Retinal pigment epithelial cell (primary cell): ENCODE measurements at regions not wholly inside any gene's neighbourhood (a gene's known extent, or its start where the extent isn't known, plus 50 kb on each side); places are given as distances from the start of the nearest gene placed in this dataset.

Source experiments
- DNase-seq: peaks from one replicate; pipeline ENCODE4 v3.0.0-alpha.2; 2010; ENCODE audit warnings: low read depth
- H3K4me3 ChIP-seq: 2 replicates; pipeline ENCODE4 v1.5.1; 2011; ENCODE audit warnings: mild to moderate bottlenecking, low read length, control low read depth, moderate library complexity
- TF ChIP-seq, protein P1 (sequence below): conservative IDR thresholded peaks from 2 replicates; pipeline ENCODE4 v1.5.1; 2011; ENCODE audit warnings: low read depth, low read length, control low read depth, inconsistent platforms

DNA sequence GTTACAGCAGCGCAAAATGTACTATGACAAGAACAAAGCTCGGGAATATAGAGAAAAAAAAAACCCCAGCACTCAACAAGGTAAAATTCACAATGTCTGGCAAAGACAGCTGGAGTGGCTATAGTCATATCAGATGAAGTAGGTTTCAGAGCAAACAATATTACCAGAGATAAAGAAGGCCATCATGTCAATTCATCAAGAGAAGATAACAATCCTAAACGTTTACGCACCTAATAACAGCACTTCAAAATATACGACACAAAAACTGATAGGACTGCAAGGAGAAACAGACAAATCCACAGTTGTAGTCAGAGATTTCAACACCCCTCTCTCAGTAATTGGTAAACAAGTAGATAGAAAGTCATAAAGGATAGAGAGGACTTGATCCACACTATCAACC lies 455.2 kb downstream of the PTPRU start:
- TF ChIP-seq, protein P1, sequence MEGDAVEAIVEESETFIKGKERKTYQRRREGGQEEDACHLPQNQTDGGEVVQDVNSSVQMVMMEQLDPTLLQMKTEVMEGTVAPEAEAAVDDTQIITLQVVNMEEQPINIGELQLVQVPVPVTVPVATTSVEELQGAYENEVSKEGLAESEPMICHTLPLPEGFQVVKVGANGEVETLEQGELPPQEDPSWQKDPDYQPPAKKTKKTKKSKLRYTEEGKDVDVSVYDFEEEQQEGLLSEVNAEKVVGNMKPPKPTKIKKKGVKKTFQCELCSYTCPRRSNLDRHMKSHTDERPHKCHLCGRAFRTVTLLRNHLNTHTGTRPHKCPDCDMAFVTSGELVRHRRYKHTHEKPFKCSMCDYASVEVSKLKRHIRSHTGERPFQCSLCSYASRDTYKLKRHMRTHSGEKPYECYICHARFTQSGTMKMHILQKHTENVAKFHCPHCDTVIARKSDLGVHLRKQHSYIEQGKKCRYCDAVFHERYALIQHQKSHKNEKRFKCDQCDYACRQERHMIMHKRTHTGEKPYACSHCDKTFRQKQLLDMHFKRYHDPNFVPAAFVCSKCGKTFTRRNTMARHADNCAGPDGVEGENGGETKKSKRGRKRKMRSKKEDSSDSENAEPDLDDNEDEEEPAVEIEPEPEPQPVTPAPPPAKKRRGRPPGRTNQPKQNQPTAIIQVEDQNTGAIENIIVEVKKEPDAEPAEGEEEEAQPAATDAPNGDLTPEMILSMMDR, result no peak

DNA sequence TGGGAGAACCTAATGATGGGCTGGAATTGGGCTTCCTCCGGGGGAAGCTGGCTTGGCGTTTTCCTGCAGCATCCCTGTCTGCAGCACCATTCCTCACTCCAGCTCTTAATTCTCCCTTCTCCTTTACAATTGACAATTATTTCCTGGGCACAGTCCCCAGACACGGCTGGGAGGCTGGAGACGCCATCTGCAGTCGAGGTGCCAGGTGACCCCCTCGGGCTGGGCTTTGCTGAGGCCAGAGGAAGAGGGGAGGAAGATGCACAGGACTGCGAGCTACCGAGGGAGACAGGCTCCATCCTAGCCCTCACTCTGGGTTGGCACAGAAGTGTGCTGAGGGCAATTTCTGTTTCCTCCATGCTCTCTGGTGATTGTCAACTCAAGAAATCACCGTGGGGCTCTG lies 453.8 kb downstream of the PTPRU start:
- no peak for DNase-seq
- no peak overlapping the region for H3K4me3 ChIP-seq
- TF ChIP-seq, protein P1, result no peak

More for the DNA sequence above, 455.2 kb downstream of the PTPRU start:
- DNase-seq, result no peak
- H3K4me3 ChIP-seq, result no peak overlapping the region

DNA sequence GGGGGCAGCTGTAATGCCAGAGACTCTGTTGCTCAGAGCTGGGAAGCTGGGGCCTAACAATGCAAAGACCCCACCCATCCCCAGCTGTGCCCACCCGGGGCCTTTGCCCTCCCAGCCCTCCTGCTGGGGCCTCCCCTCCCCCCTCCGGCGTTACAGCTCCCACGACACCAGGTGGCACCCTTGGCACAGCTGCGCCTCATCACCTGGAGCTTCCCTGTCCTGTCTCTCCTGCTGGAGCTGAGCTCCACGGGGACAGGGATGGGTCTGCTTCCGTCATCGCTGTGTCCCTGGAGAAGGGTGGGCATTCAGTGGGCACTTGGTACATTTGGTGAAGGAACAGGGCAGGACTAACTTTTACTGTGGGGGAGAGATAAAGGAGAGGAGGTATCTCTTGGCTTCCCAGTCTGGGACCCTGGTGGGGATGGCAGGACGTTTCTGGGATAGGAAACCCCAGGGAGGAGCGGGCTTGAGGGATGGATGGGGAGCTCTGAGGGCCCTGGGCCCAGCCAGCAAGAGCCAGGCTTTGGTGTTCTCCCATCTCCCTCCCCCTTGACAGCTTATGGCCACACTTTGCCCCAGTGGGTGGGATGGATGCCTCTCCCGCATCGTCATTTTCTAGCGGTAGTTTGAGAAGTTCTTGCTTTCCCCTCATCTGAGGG lies 453.2 kb downstream of the PTPRU start:
- H3K4me3 ChIP-seq, result no peak overlapping the region
- TF ChIP-seq, protein P1, result peak; percentile 6
- no peak for DNase-seq

DNA sequence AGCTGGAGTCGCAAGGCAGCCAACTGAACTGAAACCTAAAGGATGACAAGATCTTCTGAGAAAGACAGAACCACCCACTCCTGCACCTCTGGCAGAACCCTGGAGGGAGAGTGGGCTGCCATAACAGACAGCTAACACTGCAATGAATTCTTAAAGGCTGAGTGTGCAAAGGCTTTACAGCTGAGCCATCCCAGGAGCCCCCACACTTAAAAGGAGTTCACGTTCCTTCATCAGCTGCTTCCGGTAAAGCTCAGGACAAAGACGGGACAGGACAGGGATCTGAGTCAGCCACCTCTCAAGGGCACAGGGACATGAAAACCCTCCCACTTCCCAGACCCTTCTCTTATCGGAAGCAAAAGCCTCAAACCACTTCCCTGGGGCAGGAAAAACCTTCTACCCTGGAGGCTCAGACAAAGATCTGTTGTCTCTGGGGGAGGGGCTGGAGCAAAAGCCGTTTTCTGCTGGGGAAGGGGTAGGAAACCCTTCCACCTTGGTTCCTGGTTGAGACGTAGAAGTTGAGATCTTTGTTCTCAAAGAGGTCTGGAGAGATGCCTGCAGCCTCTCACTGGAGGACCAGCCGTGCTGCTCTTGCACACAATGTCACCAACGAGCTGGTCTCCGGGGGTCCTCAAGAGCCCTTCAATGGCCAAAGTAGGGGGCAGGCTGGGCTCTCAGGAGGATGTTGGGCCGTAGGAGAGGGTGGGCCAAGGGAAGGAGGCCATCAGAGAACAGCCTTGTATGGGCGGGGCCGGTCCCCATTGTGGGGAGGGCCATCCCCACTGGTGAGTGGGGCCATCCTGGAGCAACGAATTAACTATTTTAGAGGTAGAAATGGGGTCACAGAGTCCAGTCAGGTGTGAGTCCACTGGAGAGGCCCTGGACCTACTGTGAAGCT lies 452.4 kb downstream of the PTPRU start:
- H3K4me3 ChIP-seq, result no peak overlapping the region
- TF ChIP-seq, protein P1, result no peak
- no peak for DNase-seq

DNA sequence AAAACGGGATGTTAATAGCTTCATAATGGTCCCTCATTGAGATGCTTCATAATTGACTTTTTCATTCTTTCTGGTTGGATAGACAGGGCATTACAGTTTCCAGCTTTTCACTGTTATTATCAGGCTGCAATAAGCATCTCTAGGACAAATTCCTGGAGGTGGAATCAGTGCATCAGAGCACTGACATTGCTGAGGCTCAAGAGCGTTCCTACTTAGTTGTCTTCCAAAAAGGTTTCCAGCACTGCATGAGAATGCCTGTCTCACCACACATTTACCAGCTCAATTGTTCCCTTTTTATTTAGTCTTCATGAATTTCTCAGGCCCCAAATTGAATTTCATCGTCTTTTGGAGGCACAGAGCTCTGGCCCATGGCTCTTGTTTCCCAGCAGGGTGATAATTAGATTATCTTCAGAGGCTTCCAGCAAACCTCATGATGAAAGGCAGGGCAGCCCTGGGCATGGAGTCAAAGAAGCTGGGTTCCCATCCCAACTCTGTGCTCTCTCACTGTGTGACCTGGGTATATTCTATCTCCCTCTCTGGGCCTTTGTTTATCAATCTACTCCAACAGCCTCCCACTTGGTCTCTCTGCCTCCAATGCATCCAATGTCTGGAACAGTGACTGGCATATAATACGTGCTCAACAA lies 451.4 kb downstream of the PTPRU start:
- DNase-seq, result no peak
- TF ChIP-seq, protein P1, result no peak

DNA sequence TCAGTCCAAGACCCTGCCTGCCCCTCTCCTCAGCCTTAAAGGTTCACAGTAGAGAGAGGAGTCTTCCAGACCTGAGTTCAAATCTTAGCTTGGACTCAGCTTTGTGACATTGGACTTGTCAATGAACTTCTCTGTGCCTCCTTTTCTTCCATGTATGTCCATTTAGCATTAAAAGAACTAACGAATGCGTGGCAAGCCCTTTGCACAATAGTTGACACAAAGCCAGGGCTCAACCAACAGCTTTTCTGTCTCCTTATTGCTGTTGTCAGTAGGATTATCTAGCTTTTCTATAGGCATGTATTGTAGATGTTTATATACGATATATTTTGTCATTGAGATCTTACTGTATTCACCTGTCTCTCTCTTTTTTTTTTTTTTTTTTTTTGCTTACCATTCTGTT lies 450.8 kb downstream of the PTPRU start:
- TF ChIP-seq, protein P1, result no peak
- no peak for DNase-seq
- H3K4me3 ChIP-seq, result no peak overlapping the region

More for the DNA sequence above, 451.4 kb downstream of the PTPRU start:
- H3K4me3 ChIP-seq, result no peak overlapping the region
